K562 (cell line): ENCODE measurements at regions not wholly inside any gene's neighbourhood (a gene's known extent, or its start where the extent isn't known, plus 50 kb on each side); places are given as distances from the start of the nearest gene placed in this dataset.

Experiments
- BCL6 ChIP-seq: fragments of 250-450 bp; sonication (Bioruptor Pico); IDR thresholded peaks from 2 replicates; pipeline ENCODE4 v1.4.0; 2020
- BRCA1 ChIP-seq, 2 experiments: fragments of 450-650 bp in 1 of 2; sonication (generic) in 1 of 2; formaldehyde crosslinking in 1 of 2; IDR thresholded peaks; 2 replicates each; pipeline versions ENCODE4 v1.5.0 to v1.6.1; 2017 to 2020; ENCODE audit warnings: mild to moderate bottlenecking in 1 of 2, missing genetic modification reagents in 1 of 2
- DPF2 ChIP-seq: fragments of 450-650 bp; IDR thresholded peaks from 2 replicates; pipeline ENCODE4 v1.6.1; 2016
- FOXA1 ChIP-seq: fragments of 450-650 bp; IDR thresholded peaks from 2 replicates; pipeline ENCODE4 v1.6.1; 2016; ENCODE audit warnings: mild to moderate bottlenecking, borderline replicate concordance
- ID3 ChIP-seq, 2 experiments: fragments of 250-450 bp in 1 of 2; fragments of 450-650 bp in 1 of 2; sonication (Bioruptor Pico) in 1 of 2; IDR thresholded peaks; 2 replicates each; pipeline versions ENCODE4 v1.6.1 to v1.8.0; 2016 to 2021; ENCODE audit warnings: mild to moderate bottlenecking in 2 of 2, moderate library complexity in 2 of 2, missing compliant biosample characterization in 1 of 2, missing genetic modification characterization in 1 of 2
- MGA ChIP-seq: fragments of 450-650 bp; IDR thresholded peaks from 2 replicates; pipeline ENCODE4 v1.6.1; 2016; ENCODE audit warnings: mild to moderate bottlenecking, moderate library complexity
- RBFOX2 ChIP-seq: fragments of 200-400 bp; formaldehyde crosslinking; IDR thresholded peaks from 2 replicates; pipeline ENCODE4 v1.6.1; 2017; ENCODE audit warnings: low read depth, mild to moderate bottlenecking, low read length, moderate library complexity
- SMAD1 ChIP-seq: fragments of 150-350 bp; IDR thresholded peaks from 2 replicates; pipeline ENCODE4 v1.6.1; 2014; ENCODE audit warnings: low read length, low read depth; ENCODE audit not compliant: partially characterized antibody
- SMC3 ChIP-seq: conservative IDR thresholded peaks from 2 replicates; pipeline ENCODE4 v1.6.1; 2011; ENCODE audit warnings: low read depth, low read length, improper control_type of control experiment; ENCODE audit not compliant: insufficient read depth
- TAF1 ChIP-seq: IDR thresholded peaks from 2 replicates; pipeline ENCODE4 v1.6.1; 2011; ENCODE audit warnings: mild to moderate bottlenecking, low read length, moderate library complexity; ENCODE audit not compliant: insufficient read depth, control insufficient read depth, severe bottlenecking; ENCODE audit errors: extremely low read depth
- YY1 ChIP-seq, 3 experiments: IDR thresholded peaks; 2 replicates each; pipeline ENCODE4 v1.6.1; 2011; ENCODE audit warnings: low read length in 2 of 3, mild to moderate bottlenecking in 2 of 3, moderate library complexity in 2 of 3, borderline replicate concordance in 1 of 3, control low read depth in 1 of 3, low read depth in 1 of 3; ENCODE audit not compliant: insufficient read depth in 3 of 3, insufficient replicate concordance in 2 of 3, control insufficient read depth in 1 of 3, insufficient read length in 1 of 3; ENCODE audit errors: extremely low read depth in 1 of 3
- ZBTB33 ChIP-seq: sonication (generic); formaldehyde crosslinking; IDR thresholded peaks from 2 replicates; pipeline ENCODE4 v1.8.1; 2023; ENCODE audit warnings: mild to moderate bottlenecking, missing genetic modification reagents
- ZFX ChIP-seq: sonication (generic); formaldehyde crosslinking; IDR thresholded peaks from 2 replicates; pipeline ENCODE4 v1.8.0; 2022; ENCODE audit warnings: mild to moderate bottlenecking, missing genetic modification reagents, moderate library complexity
- ZNF644 ChIP-seq: fragments of 200-800 bp; sonication (Bioruptor generic); IDR thresholded peaks from 2 replicates; pipeline ENCODE4 v1.6.1; 2016; ENCODE audit warnings: low read depth, missing genetic modification characterization, missing compliant biosample characterization

GRCh38 chr6:71730284-71730683 is 156.1 kb upstream of the RIMS1 start:
- TF ChIP-seq ZNF644 (tag), result no peak
- no peak for TF ChIP-seq ID3 (CRISPR knock-in tag; IDR thresholded peaks at IDR 0.05)
- no peak for TF ChIP-seq ID3 (tag; IDR thresholded peaks at IDR 0.05)
- TF ChIP-seq ZBTB33 (CRISPR knock-in tag), result no peak
- TF ChIP-seq MGA, result no peak
- TF ChIP-seq YY1 (IDR thresholded peaks at IDR 0.05; ENCODE audit: borderline replicate concordance in 1 of 3, control insufficient read depth in 1 of 3, extremely low read depth in 1 of 3, insufficient read depth in 3 of 3, insufficient read length in 1 of 3, insufficient replicate concordance in 2 of 3, low read depth in 1 of 3, low read length in 2 of 3), result no peak
- no peak for TF ChIP-seq BRCA1 (IDR thresholded peaks at IDR 0.05)
- TF ChIP-seq BRCA1 (CRISPR knock-in tag; IDR thresholded peaks at IDR 0.05), result no peak
- no peak for TF ChIP-seq RBFOX2
- no peak for TF ChIP-seq FOXA1
- TF ChIP-seq ZFX (CRISPR knock-in tag), result no peak
- no peak for TF ChIP-seq BCL6 (CRISPR knock-in tag)
- no peak for TF ChIP-seq SMC3
- no peak for TF ChIP-seq SMAD1
- TF ChIP-seq DPF2, result no peak
- TF ChIP-seq TAF1, result no peak
